ENCODE measurements at regions not wholly inside any gene's neighbourhood (a gene's known extent, or its start where the extent isn't known, plus 50 kb on each side); places are given as distances from the start of the nearest gene placed in this dataset.

GRCh38 chr1:200260597-200261335, 149.1 kb downstream of the ZNF281 start (continued):
- TF ChIP-seq CHD7 (IDR thresholded peaks at IDR 0.05; ENCODE audit: insufficient replicate concordance, low read length): no peak
- no peak for TF ChIP-seq CBX8 (IDR thresholded peaks at IDR 0.05; ENCODE audit: borderline replicate concordance, low read depth, low read length)
- TF ChIP-seq PHF8 (conservative IDR thresholded peaks at IDR 0.05; ENCODE audit: low read depth, low read length): no peak
- no peak for TF ChIP-seq CHD2 (IDR thresholded peaks at IDR 0.05; ENCODE audit: low read length)
- no peak for TF ChIP-seq SAP30 (IDR thresholded peaks at IDR 0.05; ENCODE audit: insufficient read depth, insufficient replicate concordance, low read length)
- TF ChIP-seq EZH2 (IDR thresholded peaks at IDR 0.05; ENCODE audit: low read depth, low read length, severe bottlenecking): no peak
- no peak for TF ChIP-seq MAX (IDR thresholded peaks at IDR 0.05)
- no peak for TF ChIP-seq GTF2F1 (IDR thresholded peaks at IDR 0.05; ENCODE audit: borderline replicate concordance, low read depth, low read length)
- no peak for TF ChIP-seq SUZ12 (IDR thresholded peaks at IDR 0.05; ENCODE audit: low read length)
- TF ChIP-seq ZNF274 (IDR thresholded peaks at IDR 0.05; ENCODE audit: borderline replicate concordance, extremely low read depth, low read length): no peak

All from H1 (cell line).